GM13977 (cell line): ENCODE measurements at regions not wholly inside any gene's neighbourhood (a gene's known extent, or its start where the extent isn't known, plus 50 kb on each side); places are given as distances from the start of the nearest gene placed in this dataset.
A peak's percentile ranks its signal among the peaks of the same experiment; 100 is the strongest.

Source experiments
- DNase-seq: peaks from one replicate; pipeline ENCODE4 v3.0.0; 2012; ENCODE audit warnings: low spot score
- CTCF ChIP-seq: IDR thresholded peaks from 2 replicates; pipeline ENCODE4 v1.5.1; 2012; ENCODE audit warnings: mild to moderate bottlenecking, control low read depth; ENCODE audit not compliant: insufficient read depth; ENCODE audit errors: extremely low read depth, missing control alignments
- in situ Hi-C: fragments of 300-500 bp; cut with MboI; formaldehyde crosslinking; loops from one replicate; pipeline ENCODE4 v1.12.0; 2022; ENCODE audit warnings: low sequenced_read_pairs, low pct_unique_long_range_greater_than_20kb, mixed read lengths, inconsistent platforms; ENCODE audit not compliant: unreplicated experiment

- in situ Hi-C loops: loop anchor here (25.0 kb wide), 1 partner anchor 666 kb away; no protein-coding TSS in a partner anchor
- DNase-seq: peak; percentile 5
- no peak for TF ChIP-seq CTCF
Measured at GRCh38 chr9:31146485-31147166, 1237.8 kb upstream of the ACO1 start.

DNA sequence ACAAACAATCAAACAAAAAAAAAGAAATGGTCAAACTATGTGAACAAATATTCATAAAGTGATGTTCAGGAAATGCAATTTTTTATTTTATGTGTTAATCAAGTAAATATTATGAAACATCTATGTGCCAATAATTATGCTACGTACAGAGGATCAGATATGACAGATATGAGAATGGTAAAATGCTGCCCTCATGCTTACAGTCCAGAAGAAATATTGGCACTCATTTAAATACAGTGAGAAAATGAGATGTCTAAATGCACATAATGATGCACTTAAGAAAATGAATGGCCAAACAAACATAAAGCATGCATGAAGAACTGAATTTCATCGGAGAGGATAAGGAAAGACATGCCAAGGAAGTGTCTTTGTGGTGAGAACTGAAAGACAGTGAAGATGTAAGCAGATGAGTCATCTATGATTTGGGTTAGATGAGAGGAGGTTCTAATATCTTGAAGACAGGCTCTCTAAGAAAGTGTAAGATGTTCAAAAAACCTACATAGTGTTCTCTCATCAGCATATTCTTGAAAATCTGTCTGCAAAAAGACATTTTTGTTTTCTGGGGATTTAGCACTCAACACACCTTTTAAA, 1231.1 kb upstream of the ACO1 start:
- no peak for TF ChIP-seq CTCF
- DNase-seq: peak; percentile 14
- in situ Hi-C loops: no loop called here

DNA sequence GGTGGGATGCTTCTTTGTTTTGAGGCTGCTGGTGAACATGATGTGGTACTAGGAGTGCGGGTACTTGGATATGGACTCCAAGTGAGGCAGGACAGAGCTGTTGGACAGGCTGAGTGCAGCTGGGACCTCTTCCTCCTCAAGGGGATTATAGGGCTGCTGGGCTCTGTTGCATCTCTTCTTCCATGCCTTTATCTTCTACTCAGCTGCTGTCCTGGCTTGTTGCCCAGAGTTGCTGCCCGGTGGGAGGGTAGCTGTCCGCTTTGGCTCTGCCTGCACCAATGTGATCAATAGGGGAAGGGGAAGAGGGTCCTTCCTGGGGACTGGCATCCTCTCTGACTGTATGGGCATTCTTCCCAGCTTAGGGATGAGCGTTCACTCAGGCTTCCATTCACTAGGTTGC, 1217.9 kb upstream of the ACO1 start:
- in situ Hi-C loops: no loop called here
- TF ChIP-seq CTCF: no peak
- no peak for DNase-seq

DNA sequence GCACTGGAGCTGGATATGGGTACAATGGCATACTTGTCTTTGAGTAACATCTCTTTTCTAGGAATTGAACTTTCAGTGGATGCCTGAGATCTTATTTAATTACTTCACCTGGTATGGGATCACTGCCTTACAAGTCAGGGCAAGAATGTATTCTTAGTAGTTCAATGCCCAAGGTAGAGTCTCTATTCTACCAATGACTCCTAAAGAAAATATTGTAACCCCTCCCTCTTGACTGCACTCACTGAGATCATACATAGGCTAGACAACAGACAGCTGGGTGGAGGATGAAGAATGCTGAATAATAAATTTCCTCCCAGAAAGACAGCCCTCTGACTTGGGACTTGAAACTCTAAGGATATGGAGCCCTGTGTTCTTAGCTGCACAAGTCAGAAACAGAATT, 1216.3 kb upstream of the ACO1 start:
- in situ Hi-C loops: no loop called here
- DNase-seq: no peak
- TF ChIP-seq CTCF: no peak

GRCh38 chr9:31174681-31175080, 1209.8 kb upstream of the ACO1 start:
- TF ChIP-seq CTCF: no peak
- in situ Hi-C loops: no loop called here
- no peak for DNase-seq

- no peak for DNase-seq
- no peak for TF ChIP-seq CTCF
- in situ Hi-C loops: no loop called here
Measured at GRCh38 chr9:31183866-31184265, 1200.6 kb upstream of the ACO1 start.

- in situ Hi-C loops: no loop called here
- DNase-seq: no peak
Measured at GRCh38 chr9:31185831-31186230, 1198.6 kb upstream of the ACO1 start.

More at GRCh38 chr9:31185831-31186230, 1198.6 kb upstream of the ACO1 start:
- no peak for TF ChIP-seq CTCF
